ENCODE measurements at regions not wholly inside any gene's neighbourhood (a gene's known extent, or its start where the extent isn't known, plus 50 kb on each side); places are given as distances from the start of the nearest gene placed in this dataset.
"Not testable (repeated sequence)": the region's sequence is repeated elsewhere in the genome, so short reads cannot be mapped to it uniquely, and the experiment has no call there.

DNA sequence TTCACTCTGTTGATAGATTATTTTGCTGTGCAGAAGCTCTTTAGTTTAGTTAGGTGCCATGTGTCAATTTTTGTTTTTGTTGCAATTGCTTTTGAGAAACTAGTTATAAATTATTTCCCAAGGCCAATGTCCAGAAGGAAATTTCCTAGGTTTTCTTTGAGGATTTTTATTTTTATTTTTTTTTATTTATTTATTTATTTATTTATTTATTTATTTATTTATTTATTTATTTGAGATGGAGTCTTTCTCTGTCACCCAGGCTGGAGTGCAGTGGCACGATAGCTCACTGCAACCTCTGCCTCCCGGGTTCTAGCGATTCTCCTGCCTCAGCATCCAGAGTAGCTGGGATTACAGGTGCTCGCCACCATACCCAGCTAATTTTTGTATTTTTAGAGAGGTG is 2290.5 kb downstream of the ARAP2 start:
- H3K9me3 ChIP-seq (ENCODE audit: control insufficient read depth, insufficient read depth, low read length); H3K9ac ChIP-seq (ENCODE audit: low read depth, low read length); H3K4me1 ChIP-seq (ENCODE audit: insufficient read depth, low read length); H3K36me3 ChIP-seq (ENCODE audit: insufficient read depth, low read length): not testable (repeated sequence)

DNA sequence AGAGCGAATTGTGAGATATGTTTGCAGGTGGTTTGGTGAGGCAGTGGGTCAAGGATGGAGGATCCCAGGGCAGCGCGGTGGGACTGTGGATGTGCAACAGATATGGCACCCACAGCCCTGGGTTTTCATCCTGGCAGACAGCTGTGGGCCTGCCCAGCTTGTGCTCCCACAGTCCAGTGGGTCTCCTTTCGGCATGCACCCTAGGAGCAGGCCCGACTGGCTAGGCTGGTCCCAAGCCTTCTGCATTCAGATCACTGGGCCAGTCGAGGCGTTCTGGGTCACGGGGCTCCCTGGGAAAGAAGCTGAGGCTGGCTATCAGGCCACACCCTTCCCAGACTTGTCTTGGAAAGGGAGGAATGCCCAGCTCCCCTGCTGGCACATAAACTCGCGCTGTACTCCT is 2289.6 kb downstream of the ARAP2 start:
- Histone ChIP-seq H3K36me3 (ENCODE audit: insufficient read depth, low read length) (no peaks in the 10 kb centered on the region), H3K9me3 (ENCODE audit: control insufficient read depth, insufficient read depth, low read length) (0 out of 2 replicates have a peak, but pooled peaks cover 4% of the 10 kb centered on the region), H3K4me1 (ENCODE audit: insufficient read depth, low read length) (no peaks in the 10 kb centered on the region), H3K9ac (ENCODE audit: low read depth, low read length) (no peak overlapping the region)

DNA sequence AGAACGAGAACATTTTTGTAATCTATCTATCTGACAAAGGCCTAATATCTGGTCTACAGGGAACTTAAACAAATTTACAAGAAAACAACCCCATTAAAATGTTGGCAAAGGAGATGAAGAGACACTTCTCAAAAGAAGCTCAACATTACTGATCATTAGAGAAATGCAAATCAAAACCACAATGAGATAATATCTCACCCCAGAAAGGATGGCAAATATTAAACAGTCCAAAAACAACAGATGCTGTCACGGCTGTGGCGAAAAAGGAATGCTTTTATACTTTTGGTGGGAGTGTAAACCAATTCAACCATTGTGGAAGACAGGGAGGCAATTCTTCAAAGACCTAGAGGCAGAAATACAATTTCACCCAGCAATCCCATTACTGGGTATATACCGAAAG is 2284.8 kb downstream of the ARAP2 start:
- Histone ChIP-seq H3K9me3 (ENCODE audit: control insufficient read depth, insufficient read depth, low read length) (0 out of 2 replicates have a peak, but pooled peaks cover 4% of the 10 kb centered on the region), H3K4me1 (ENCODE audit: insufficient read depth, low read length) (no peaks in the 10 kb centered on the region), H3K36me3 (ENCODE audit: insufficient read depth, low read length) (no peaks in the 10 kb centered on the region), H3K9ac (ENCODE audit: low read depth, low read length) (no peak overlapping the region)

DNA sequence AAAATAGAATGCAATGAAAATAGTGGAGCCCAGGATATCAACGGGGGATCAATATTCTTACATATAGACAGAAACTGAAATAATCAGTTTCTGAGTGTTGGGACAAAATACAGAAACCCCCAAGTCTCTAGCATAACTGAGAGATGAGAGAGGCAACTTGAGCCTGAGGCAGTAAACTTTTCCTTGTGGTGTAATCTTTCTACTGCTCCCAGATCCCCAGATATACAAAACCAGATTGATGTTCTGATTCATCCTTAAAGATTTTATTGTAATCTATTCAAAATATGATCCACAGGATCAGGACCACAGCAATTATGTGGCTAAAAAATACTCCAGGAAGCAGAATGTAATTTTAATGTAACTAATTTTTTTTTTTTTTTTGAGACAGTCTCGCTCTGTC is 2282.6 kb downstream of the ARAP2 start:
- H3K36me3 ChIP-seq (ENCODE audit: insufficient read depth, low read length): no peaks in the 10 kb centered on the region
- no peaks in the 10 kb centered on the region for H3K4me1 ChIP-seq (ENCODE audit: insufficient read depth, low read length)
- H3K9ac ChIP-seq (ENCODE audit: low read depth, low read length): no peak overlapping the region
- H3K9me3 ChIP-seq (ENCODE audit: control insufficient read depth, insufficient read depth, low read length): no peaks in the 10 kb centered on the region

DNA sequence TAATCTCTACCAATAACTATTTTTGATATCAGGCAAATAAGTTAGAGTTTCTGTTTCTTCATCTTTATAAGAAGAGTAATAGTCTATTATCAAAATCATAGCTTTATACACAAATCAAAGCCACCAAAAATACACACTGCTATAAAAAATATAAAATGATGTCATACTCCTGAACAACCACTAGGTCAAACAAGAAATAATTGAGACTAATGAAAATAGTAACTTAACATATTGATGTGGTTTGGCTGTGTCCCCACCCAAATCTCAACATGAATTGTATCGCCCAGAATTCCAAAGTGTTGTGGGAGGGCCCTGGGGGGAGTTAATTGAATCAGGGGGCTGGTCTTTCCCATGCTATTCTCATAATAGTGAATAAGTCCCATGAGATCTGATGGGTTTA is 2277.5 kb downstream of the ARAP2 start:
- H3K9me3 ChIP-seq (ENCODE audit: control insufficient read depth, insufficient read depth, low read length): no peaks in the 10 kb centered on the region
- H3K36me3 ChIP-seq (ENCODE audit: insufficient read depth, low read length): no peaks in the 10 kb centered on the region
- no peaks in the 10 kb centered on the region for H3K4me1 ChIP-seq (ENCODE audit: insufficient read depth, low read length)
- no peak overlapping the region for H3K9ac ChIP-seq (ENCODE audit: low read depth, low read length)

DNA sequence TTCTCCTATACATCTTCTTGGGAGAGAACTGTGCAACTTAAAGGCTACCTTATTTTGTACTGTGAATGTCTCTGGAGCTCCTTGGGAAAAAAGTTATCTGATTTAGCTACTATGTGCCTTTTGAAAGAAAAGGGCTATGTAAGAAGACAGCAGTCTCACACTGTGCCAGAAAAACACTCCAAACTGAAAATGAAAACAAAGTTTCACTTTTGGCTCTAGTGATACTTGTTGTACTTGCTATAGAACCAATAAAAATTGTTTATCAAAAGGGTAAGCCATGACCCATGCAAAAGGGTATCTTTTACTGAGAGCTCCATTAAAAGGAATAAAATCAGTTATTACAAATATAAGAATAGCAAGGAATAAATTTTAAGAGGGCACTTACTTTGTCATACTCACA is 2270.0 kb downstream of the ARAP2 start:
- no peaks in the 10 kb centered on the region for H3K36me3 ChIP-seq (ENCODE audit: insufficient read depth, low read length)
- no peaks in the 10 kb centered on the region for H3K4me1 ChIP-seq (ENCODE audit: insufficient read depth, low read length)
- H3K9me3 ChIP-seq (ENCODE audit: control insufficient read depth, insufficient read depth, low read length): no peaks in the 10 kb centered on the region; the same call in none of the 2 replicates
- no peak overlapping the region for H3K9ac ChIP-seq (ENCODE audit: low read depth, low read length)

DNA sequence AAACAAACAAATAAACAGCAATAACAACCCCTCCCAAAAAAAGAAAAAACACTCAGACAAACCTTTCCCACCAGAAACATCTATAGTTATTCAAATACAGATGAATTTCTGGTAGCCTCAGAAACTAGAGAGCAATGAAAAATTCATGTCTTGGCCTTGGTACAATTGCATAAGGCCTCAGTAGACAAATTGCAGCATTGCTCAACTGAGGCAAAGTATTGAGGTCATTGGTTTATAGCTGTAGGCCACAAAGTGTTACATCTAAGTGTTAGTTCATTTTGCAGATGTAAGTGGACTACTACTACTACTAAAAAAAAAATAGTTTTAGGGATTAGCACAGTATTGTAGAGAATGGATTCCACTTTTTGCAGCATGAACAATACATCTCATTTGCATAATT is 2268.3 kb downstream of the ARAP2 start:
- H3K9me3 ChIP-seq (ENCODE audit: control insufficient read depth, insufficient read depth, low read length): no peaks in the 10 kb centered on the region; the same call in none of the 2 replicates
- H3K36me3 ChIP-seq (ENCODE audit: insufficient read depth, low read length): no peaks in the 10 kb centered on the region
- no peak overlapping the region for H3K9ac ChIP-seq (ENCODE audit: low read depth, low read length)

DNA sequence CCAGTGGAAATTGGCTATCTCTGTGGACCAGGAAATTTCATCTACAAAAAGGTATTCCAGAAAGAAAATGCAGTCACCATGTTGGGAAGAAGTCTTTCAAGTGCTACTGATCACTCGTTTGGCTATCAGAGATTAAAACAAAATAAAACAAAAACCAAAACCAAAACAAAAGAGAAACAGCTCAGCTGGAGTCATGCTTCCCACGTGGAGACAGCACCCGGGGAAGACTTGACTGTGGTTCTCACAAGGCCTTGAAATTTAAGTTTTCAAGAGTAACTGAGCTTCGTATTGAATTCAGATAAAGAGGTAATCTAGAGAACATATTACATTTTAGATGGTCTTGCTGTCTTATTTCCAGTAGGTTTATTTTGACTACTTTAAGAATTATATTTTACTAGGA is 2264.5 kb downstream of the ARAP2 start:
- not testable (repeated sequence) for H3K36me3 ChIP-seq (ENCODE audit: insufficient read depth, low read length); H3K9me3 ChIP-seq (ENCODE audit: control insufficient read depth, insufficient read depth, low read length); H3K4me1 ChIP-seq (ENCODE audit: insufficient read depth, low read length); H3K9ac ChIP-seq (ENCODE audit: low read depth, low read length)

More for the DNA sequence above, 2268.3 kb downstream of the ARAP2 start:
- no peaks in the 10 kb centered on the region for H3K4me1 ChIP-seq (ENCODE audit: insufficient read depth, low read length)

DNA sequence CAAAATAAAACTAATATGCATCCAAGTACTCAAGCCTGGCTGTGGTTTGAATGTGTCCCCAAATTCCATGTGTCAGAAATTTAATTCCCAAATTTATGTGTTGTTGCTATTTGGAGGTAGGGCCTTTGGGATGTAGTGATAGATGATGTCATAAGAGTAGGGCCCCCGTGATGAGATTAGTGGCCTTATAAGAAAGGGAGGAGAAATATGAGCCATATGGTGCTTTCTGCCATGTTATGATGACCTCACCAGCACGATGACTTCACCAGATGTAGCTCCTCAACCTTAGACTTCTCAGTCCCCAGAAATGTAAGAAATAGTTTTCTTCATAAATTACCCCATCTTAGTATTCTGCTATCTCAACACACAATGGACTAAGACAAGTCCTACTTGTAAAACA is 2264.0 kb downstream of the ARAP2 start:
- no peaks in the 10 kb centered on the region for H3K36me3 ChIP-seq (ENCODE audit: insufficient read depth, low read length)
- no peak overlapping the region for H3K9ac ChIP-seq (ENCODE audit: low read depth, low read length)
- no peaks in the 10 kb centered on the region; the same call in 1 of the 2 replicates for H3K9me3 ChIP-seq (ENCODE audit: control insufficient read depth, insufficient read depth, low read length)
- no peaks in the 10 kb centered on the region for H3K4me1 ChIP-seq (ENCODE audit: insufficient read depth, low read length)

DNA sequence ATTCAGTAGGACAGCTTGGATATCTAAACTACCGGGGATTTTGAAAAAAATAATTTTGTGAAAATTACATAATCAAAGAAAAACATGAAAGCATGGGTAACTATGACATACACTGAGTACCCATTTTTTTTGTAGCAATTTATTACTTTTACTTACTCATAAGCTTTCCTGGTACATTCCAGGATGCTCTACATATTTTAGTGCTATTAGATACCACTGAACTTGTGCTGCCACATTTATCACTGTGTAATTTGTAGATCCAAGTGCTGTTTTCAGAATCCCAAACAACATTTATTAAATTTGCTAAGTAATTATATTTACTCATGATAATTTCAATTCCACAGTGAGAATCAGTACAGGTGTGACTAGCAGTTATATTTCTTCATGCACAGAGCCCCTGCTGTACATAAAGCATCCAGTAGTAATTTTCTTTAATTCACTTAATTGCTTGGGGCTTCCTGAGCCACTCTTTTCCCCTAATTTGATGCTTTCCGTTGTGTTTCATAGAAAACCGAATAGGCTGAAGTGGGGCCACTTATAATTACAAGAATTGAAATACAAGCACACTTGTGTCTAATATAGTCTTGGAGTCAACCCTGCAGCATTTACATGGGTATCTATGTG is 2254.4 kb downstream of the ARAP2 start:
- H3K9me3 ChIP-seq (ENCODE audit: control insufficient read depth, insufficient read depth, low read length): no peaks in the 10 kb centered on the region
- H3K4me1 ChIP-seq (ENCODE audit: insufficient read depth, low read length): no peaks in the 10 kb centered on the region

DNA sequence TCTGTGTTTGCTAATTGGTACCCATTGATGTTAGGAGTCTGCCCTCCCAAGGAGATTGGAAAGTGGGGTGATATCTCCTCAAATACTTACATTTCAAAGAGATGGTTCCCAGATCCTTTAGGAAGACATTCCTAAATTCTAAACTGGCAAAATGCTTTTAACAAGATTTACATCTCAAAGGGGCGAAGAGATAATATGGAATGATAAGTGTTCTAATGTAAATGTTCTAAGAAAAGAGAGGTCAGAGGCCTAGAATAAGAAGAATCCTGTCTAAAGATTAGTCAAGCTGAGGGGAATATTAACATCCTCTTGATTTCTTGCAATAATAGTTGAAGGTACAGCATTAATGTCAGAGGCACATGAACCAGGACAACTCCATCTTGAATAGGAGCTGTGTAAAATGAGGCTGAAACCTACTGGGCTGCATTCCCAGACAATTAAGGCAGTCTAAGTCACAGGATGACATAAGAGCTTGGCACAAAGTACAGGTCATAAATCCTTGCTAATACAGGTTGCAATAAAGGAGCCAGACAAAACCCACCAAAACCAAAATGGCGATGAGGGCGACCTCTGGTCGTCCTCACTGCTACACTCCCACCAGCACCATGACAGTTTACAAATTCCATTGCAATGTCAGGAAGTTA is 2248.1 kb downstream of the ARAP2 start:
- Histone ChIP-seq H3K9ac (ENCODE audit: low read depth, low read length) (no peak overlapping the region), H3K9me3 (ENCODE audit: control insufficient read depth, insufficient read depth, low read length) (no peaks in the 10 kb centered on the region), H3K4me1 (ENCODE audit: insufficient read depth, low read length) (peaks cover 30% of the 10 kb centered on the region), H3K36me3 (ENCODE audit: insufficient read depth, low read length) (no peaks in the 10 kb centered on the region)

More for the DNA sequence above, 2254.4 kb downstream of the ARAP2 start:
- H3K36me3 ChIP-seq (ENCODE audit: insufficient read depth, low read length): no peaks in the 10 kb centered on the region
- H3K9ac ChIP-seq (ENCODE audit: low read depth, low read length): no peak overlapping the region

DNA sequence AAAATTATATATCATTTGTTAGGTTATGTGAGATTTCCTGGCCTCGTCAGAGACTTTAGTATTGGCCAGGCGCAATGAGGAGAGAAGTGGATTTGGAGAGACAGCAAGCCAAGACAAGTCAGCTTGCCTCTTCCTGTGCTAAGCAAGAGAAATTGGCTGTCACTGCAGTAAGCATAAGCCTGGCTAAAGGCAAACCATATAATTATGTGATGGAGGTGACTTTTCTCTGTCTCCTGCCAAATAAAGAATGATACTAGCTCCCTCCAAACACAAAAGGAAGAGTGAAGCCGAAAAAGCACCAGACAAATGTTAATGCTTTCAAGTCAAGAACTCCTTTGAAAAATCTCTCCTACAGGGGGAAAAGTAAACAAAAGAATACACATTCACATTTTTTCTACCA is 2246.0 kb downstream of the ARAP2 start:
- Histone ChIP-seq H3K9ac (ENCODE audit: low read depth, low read length) (no peak overlapping the region; the same call in 1 of the 2 replicates), H3K36me3 (ENCODE audit: insufficient read depth, low read length) (no peaks in the 10 kb centered on the region), H3K9me3 (ENCODE audit: control insufficient read depth, insufficient read depth, low read length) (no peaks in the 10 kb centered on the region), H3K4me1 (ENCODE audit: insufficient read depth, low read length) (peaks cover 30% of the 10 kb centered on the region)

DNA sequence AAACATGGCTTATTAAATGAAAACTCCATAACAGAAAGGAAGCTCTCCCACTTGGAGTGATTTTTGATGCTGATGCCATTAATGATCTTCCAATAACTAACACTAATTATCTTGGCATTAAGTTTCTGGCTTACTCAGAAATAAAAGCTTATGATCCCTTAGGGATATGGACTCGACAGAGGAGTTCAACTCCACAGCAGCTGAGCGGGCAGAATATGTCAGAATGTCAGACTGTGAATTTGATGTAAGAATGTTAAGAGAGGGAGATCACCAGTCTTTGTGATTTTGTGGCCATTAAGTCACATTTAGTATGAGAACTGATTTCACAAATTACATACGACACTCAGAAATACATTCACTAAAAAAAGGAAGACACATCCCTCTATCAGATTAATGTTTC is 2244.0 kb downstream of the ARAP2 start:
- Histone ChIP-seq H3K36me3 (ENCODE audit: insufficient read depth, low read length) (no peaks in the 10 kb centered on the region), H3K4me1 (ENCODE audit: insufficient read depth, low read length) (peaks cover 30% of the 10 kb centered on the region), H3K9me3 (ENCODE audit: control insufficient read depth, insufficient read depth, low read length) (no peaks in the 10 kb centered on the region), H3K9ac (ENCODE audit: low read depth, low read length) (no peak overlapping the region)

DNA sequence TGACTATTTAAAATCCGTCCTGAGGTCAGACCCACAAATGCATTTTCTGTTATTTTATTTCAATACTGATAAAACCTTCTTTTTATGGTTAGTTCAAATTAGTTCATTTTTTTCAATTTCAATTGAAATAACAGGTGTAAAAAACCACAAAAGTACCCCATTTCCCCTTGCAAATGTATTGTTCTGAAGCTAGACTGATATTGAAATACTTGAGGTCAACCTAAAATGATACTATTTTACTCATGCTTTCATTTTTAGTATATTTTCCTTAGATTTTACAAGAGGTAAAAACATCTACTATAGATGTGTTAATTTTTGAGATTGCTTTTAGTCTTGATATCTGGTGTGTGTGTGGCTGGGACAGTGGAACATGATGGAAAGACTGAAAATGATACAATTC is 2237.8 kb downstream of the ARAP2 start:
- H3K9ac ChIP-seq (ENCODE audit: low read depth, low read length); H3K9me3 ChIP-seq (ENCODE audit: control insufficient read depth, insufficient read depth, low read length); H3K36me3 ChIP-seq (ENCODE audit: insufficient read depth, low read length); H3K4me1 ChIP-seq (ENCODE audit: insufficient read depth, low read length): not testable (repeated sequence)

DNA sequence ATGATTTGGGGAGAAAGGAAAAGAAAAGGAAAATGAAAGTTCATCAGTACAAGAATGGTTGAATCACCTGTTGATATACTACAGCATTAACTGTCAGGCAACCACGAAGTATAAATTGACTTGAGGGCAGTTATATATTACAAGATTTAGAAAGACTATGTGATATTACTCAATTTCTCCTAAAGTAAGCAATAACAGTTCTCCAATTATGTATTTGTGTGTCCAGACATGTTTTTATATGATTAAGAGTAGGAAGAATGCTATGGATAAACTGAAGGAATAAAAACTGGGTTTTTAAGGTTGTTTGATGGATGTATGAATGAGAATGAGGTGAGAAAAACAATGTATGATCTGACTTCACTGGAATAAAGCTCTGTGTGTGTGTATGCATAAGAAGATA is 2234.4 kb downstream of the ARAP2 start:
- no peaks in the 10 kb centered on the region for H3K36me3 ChIP-seq (ENCODE audit: insufficient read depth, low read length)
- no peak overlapping the region for H3K9ac ChIP-seq (ENCODE audit: low read depth, low read length)
- H3K4me1 ChIP-seq (ENCODE audit: insufficient read depth, low read length): no peaks in the 10 kb centered on the region
- H3K9me3 ChIP-seq (ENCODE audit: control insufficient read depth, insufficient read depth, low read length): no peaks in the 10 kb centered on the region; the same call in 1 of the 2 replicates

Measured in ES-I3 (cell line).